HG03342 (cell line): ENCODE measurements at regions not wholly inside any gene's neighbourhood (a gene's known extent, or its start where the extent isn't known, plus 50 kb on each side); places are given as distances from the start of the nearest gene placed in this dataset.

Source experiments
- ATAC-seq: cut with Tn5 transposase; IDR thresholded peaks from one replicate; pipeline ENCODE4 v1.9.1; 2021; ENCODE audit warnings: mild to moderate bottlenecking, moderate library complexity; ENCODE audit not compliant: unreplicated experiment

DNA sequence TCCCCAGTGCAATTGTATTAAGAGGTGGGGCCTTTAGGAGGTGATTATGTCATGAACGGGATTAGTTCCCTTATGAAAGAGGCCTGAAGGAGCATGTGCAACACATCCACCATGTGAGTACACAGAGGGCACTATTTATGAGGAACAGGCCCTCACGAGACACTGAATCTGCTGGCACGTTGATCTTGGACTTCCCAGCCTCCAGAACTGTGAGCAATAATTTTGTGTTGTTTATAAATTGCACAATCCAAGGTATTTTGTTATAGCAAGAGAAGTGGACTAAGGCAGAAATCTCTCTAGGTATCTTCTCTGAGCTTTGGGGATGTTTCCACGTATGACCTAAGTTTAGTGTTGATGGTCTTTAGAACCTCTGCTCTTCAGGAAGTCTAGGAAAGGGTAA lies 149.3 kb upstream of the CBLB start:
- ATAC-seq = no peak

DNA sequence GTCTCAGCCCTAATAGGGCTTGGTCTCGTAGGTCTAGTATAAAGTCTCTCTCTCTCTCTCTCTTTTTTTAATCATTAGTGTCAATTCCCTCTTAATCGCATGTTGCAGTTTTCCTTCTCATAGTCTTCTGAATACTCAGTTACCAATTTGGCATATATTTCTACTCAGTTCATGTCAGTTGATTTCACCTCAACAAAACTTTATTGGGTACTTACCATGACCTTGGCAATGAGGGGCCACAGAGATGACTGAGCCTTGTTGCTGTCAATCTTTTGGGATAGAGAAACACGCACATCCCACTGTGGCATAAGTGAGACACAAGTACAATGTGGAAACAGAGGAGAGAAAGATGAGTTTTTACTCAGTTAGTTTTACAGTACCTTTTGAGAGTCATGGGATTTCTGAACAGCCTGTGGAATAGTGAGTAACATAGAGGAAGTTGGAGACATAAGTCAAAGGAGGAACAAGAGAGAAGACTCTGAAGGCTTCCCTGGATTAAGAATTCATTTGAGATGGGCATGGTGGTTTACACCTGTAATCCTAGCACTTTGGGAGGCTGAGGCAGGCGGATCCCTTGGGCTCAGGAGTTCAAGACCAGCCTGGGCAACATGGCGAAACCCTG lies 150.2 kb upstream of the CBLB start:
- ATAC-seq = no peak

- no peak for ATAC-seq
Observed at GRCh38 chr3:106022913-106023312, 154.1 kb upstream of the CBLB start.

DNA sequence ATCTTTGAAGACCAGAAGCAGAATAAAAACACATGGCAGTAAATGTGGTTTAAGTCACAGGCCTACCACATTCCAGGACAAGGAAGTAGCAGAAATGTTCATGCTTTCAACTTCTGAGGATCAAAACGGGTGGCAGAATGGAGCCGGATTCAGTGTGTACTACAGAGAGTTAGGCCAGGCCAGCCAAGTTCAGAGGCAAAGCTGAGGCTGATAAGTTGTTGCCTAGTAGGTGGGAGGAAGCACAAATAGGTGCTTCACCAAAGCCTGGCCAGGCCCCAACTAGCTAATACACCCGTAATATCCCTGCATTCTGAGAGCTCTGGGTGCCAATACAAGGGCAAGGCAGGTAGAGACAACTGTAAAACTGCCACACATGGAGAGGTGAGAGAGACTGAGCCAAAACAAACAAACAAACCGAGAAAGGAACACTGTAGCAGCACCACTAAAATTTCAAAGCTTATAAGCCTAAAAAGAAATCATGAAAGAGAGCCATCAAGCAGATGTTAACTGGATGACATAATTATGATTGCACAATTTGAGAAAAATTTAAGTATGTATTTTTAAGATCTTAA lies 156.4 kb upstream of the CBLB start:
- no peak for ATAC-seq

DNA sequence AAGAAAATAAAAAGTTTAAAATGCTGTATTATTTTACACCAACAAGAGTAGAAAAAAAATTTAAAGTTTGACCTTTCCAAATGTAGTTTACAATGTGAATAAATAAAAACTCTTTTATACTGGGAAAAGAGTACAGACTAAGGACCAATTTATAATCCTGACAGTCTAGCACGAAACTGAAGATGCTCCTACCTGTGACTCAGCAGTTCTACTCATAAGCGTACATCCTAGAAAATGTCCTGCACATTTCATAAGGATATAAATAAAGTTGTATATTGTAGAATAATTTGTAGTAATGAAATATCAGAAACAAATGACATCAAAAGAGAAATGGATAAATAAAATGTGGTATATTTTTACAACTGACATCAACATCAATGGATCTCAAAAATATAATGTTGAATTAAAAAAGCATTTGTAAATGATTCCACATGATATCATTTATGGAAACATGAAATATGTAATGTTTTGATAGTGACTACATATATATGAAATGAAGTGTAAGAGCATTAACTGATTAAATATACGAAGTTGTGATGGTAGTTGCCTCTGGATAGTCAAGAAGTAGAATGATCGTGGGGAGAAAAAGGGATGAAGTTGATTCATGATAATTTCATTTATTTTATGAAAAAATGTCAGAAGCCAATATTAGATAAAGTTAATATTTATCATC lies 161.3 kb upstream of the CBLB start:
- no peak for ATAC-seq

DNA sequence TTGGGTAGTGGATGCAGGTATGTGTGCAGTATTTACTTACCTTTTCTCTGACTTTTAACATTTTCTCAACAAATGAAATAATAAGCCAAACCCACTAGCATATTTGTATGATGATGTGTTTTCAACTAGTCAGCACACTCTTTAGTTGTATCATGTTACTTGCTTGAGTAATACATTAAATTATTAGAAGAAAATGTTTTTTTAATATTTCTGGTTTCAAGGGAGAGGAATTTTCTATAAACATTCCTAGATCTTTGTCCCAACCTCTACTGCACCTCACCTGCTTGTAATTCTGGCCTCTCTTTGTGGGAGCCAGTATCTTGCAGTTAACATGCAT lies 161.8 kb upstream of the CBLB start:
- no peak for ATAC-seq

GRCh38 chr3:106032479-106032878 lies 163.7 kb upstream of the CBLB start:
- no peak for ATAC-seq

DNA sequence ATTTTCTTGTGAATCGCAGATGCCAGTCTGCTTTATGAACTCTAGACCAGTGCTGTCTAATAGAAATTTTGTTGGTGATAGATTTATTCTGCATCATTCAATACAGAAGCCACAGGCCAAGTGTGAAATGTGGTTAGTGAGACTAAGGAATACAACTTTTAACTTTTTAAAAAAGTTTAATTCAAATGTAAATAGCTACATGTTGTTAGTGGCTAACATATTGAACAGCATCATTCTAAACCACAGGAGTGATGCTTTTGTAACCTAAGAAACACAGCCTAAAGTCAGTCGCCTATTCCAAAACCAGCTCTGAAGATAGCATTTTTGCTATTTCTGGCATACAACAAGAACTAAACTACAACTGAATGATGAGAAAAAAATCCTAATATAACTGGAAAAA lies 164.8 kb upstream of the CBLB start:
- ATAC-seq = no peak

DNA sequence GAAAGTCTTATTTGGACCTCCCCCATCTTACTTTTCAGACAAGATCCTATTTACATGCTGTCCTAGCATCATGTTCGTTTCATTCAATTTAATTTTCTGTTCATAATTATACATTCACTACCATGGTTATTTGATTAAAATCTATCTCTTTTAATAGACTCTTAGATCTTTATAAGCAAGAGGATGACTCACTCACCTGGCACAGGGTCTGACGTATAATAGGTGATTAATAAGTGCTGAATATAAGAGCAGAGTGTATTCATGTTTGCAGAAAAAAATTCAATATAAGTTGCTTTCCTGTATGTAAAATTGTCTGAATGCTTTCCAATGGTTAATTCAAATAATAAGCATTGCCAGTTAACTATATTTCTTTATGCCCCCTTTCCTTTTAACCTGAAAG lies 165.5 kb upstream of the CBLB start:
- no peak for ATAC-seq

GRCh38 chr3:106035619-106036018 lies 166.8 kb upstream of the CBLB start:
- no peak for ATAC-seq

- ATAC-seq = no peak
Observed at GRCh38 chr3:106036696-106037095, 167.9 kb upstream of the CBLB start.

DNA sequence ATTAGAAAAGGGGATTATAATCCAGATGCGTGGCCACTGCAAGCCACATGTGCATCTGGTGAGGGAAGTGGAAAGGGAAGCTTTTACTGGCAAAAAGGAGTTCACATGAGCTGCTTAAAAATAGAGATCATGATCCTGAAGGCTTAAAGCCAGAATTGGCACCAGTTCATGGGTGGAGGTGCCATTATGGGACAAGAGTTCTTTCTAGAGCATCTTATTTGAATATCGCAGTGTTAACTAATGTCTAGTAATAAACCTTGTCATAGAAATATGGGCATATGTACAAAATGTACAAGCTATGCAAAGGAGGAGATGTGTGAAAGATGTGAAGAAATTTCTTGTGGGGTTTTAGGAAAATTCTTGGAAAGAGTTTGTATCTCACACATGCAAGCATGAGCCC lies 178.4 kb upstream of the CBLB start:
- ATAC-seq = no peak

DNA sequence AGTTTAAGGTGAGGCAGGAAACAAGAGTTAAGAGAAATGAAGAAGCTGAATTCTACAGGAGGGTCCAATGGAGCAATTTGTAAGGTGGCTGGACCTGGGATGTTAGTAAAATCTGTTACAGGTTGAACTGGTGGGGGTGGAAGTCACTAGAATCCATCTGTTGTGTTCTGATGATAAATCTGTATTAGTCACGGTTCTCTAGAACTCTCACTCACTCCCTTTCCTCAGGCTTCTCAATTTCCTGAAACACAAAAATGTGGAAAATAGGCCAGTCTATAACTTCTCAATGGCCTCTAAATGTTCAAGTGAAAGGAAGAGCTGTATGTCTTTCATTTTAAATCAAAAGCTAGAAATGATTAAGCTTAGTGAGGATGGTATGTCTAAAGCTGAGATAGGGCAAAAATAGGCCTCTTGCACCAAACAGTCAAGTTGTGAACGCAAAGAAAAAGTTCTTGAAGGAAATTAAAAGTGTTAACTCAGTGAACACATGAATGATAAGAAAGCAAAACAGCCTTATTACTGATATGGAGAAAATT lies 180.2 kb upstream of the CBLB start:
- no peak for ATAC-seq

GRCh38 chr3:106049821-106050220 lies 181.0 kb upstream of the CBLB start:
- no peak for ATAC-seq

GRCh38 chr3:106056931-106057330 lies 188.1 kb upstream of the CBLB start:
- no peak for ATAC-seq

DNA sequence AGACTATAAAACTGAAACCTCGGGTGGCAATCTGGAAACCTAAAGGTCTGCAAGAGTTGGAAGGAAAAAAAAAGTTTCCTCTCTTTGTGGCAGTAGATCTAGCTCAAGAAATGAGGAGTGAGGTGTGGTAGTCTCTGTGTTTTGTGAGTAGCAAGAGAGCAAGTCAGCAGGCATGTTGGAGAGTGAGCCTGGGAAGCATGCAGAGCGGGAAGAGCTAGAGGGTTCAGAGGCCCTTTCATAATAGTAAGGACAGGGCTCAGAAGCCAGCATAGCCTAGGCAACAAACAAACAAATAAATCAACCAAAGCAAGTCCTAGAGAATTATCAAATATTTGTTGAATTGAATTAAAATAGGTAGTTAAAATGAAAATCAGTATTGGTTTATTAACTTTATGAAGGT lies 189.7 kb upstream of the CBLB start:
- ATAC-seq = no peak

- ATAC-seq = no peak
Observed at GRCh38 chr3:106059953-106060517, 191.2 kb upstream of the CBLB start.

DNA sequence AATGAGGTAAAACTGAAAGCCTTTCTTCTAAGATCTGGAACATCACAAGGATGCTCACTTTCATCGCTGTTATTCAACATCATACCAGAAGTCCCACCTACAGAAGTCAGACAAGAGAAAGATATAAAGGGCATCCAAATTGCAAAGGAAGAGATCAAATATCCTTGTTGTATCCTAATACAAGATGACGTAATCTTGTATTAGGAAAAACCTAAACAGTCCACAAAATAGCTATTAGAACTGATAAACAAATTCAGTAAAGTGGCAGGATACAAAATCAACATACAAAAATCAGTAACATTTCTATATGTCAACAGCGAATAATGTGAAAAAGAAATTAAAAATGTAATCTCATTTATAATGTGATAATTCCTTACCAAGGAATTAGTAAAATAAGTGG lies 195.1 kb upstream of the CBLB start:
- no peak for ATAC-seq

DNA sequence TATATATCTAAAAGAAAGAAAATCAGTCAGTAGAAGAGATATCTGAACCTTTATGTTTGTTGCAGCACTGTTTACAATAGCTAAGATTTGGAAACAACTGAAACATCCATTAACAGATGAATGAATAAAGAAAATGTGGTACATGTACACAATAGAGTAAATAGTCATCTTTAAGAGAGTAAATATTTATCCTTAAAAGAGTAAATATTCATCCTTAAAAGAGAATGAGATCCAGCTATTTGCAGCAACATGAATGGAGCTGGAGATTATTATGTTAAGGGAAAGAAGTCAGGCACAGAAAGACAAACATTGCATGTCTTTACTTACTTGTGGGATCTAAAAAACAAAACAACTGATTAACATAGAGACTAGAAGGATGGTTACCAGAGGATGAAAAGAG lies 197.0 kb upstream of the CBLB start:
- ATAC-seq = no peak

GRCh38 chr3:106067711-106068110 lies 198.9 kb upstream of the CBLB start:
- peak; percentile 75 for ATAC-seq

GRCh38 chr3:106068381-106068780 lies 199.6 kb upstream of the CBLB start:
- ATAC-seq = no peak

- ATAC-seq = peak; percentile 74
Observed at GRCh38 chr3:106068795-106069194, 200.0 kb upstream of the CBLB start.
